RWPE1 (cell line): ENCODE measurements at regions not wholly inside any gene's neighbourhood (a gene's known extent, or its start where the extent isn't known, plus 50 kb on each side); places are given as distances from the start of the nearest gene placed in this dataset.
"Not testable (repeated sequence)": the region's sequence is repeated elsewhere in the genome, so short reads cannot be mapped to it uniquely, and the experiment has no call there.

Experiments used
- CTCF ChIA-PET: fragments of 350-600 bp; sonication (Branson Sonifier 250); formaldehyde crosslinking; extraction: SDS; loops from one replicate; lab custom pipeline; 2021; lab: Yijun Ruan, JAX
- POLR2A ChIA-PET: fragments of 400-600 bp; formaldehyde crosslinking; extraction: SDS; loops from one replicate; lab custom pipeline; 2020; ENCODE audit warnings: antibody characterized with exemption; ENCODE audit not compliant: low non-redundant PET; lab: Yijun Ruan, JAX
- DNase-seq: peaks from one replicate; pipeline ENCODE4 v3.0.0; 2012; ENCODE audit warnings: low spot score
- H3K27ac ChIP-seq: fragments of 450-650 bp; 2 replicates; pipeline ENCODE4 v1.5.1; 2017
- TF ChIP-seq, protein P1 (sequence below): fragments of 450-650 bp; conservative IDR thresholded peaks from 2 replicates; pipeline ENCODE4 v1.5.1; 2017; ENCODE audit warnings: low read depth, mild to moderate bottlenecking

DNA sequence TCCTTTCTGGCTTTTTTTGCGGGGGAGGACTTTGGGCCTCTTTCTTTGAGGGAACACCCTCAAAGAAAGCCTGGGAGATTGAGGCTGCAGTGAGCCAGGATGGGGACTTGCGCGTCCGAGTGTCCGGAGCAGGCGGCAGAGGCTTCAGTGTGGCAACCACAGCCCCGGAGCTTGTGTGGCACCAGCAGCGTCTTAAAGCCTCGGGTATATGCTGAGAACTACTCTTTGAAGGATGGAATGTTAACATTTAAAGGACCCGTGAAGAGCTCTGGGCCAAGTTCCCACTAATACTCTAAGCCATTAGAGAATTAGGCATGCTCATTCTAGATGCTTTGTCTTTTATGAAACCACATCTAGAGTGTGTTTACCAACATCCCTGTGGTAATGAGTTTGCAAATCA, 168.2 kb downstream of the SEPTIN7 start:
- POLR2A ChIA-PET = no interaction called here
- TF ChIP-seq, protein P1, sequence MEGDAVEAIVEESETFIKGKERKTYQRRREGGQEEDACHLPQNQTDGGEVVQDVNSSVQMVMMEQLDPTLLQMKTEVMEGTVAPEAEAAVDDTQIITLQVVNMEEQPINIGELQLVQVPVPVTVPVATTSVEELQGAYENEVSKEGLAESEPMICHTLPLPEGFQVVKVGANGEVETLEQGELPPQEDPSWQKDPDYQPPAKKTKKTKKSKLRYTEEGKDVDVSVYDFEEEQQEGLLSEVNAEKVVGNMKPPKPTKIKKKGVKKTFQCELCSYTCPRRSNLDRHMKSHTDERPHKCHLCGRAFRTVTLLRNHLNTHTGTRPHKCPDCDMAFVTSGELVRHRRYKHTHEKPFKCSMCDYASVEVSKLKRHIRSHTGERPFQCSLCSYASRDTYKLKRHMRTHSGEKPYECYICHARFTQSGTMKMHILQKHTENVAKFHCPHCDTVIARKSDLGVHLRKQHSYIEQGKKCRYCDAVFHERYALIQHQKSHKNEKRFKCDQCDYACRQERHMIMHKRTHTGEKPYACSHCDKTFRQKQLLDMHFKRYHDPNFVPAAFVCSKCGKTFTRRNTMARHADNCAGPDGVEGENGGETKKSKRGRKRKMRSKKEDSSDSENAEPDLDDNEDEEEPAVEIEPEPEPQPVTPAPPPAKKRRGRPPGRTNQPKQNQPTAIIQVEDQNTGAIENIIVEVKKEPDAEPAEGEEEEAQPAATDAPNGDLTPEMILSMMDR = no peak
- no peak overlapping the region for H3K27ac ChIP-seq
- CTCF ChIA-PET = no interaction called here
- DNase-seq = no peak

DNA sequence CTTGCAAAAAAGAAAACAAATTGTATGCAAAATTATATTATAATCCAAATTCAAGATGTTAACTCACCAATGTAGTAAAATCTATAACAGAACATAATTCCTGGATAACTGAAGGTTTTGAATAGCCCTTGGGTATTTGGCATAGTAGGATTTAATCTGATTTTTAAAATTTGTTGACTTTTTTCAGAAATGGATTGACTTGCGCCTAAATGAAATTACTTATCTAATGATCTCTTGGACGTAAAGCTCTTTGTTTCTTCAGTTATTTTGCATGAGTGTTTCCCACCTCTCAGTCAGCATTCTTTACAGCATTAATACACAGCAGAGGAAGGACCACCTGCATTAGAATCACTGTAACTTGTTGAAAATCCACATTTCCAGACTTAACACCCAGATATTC, 169.6 kb downstream of the SEPTIN7 start:
- TF ChIP-seq, protein P1 = no peak
- CTCF ChIA-PET = no interaction called here
- no peak for DNase-seq

GRCh38 chr7:35971133-35971891, 170.5 kb downstream of the SEPTIN7 start:
- H3K27ac ChIP-seq = no peak overlapping the region
- no peak for DNase-seq
- ChIA-PET CTCF (interaction anchor here (0.6 kb wide), 1 partner anchor 233 kb away, joined by 3 read pairs; no protein-coding TSS in a partner anchor), POLR2A (no interaction called here)
- TF ChIP-seq, protein P1 = no peak

More for the DNA sequence above, 169.6 kb downstream of the SEPTIN7 start:
- no peak overlapping the region for H3K27ac ChIP-seq
- POLR2A ChIA-PET = no interaction called here

DNA sequence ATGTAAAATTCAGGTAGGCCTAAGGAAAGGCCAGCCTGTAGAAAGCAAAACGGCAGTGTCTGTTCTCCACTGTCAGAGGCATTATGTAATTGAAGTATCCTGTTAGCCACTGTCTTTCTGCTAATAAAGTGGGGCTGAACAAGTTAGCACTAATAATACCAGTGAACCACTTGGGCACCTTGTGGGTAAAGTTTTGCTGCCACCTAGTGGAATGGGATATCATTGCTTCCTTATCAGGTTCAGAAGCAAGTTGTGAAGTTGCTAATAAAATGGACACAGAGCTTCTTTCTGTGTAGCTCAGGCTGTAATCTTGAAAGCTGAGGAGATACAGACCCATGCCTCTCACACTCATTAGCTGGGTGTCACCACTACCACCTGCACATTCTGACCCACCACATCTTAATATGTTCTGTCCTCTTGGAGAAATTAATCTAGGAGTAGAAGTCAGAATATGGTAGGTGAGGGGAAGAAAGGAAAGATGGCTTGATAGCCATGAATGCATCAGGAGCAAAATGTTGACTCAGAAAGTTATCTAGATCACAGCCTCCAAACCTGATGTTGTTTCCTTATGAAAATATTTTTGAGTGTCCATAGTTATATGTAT, 175.1 kb downstream of the SEPTIN7 start:
- no peak overlapping the region for H3K27ac ChIP-seq
- DNase-seq = peak; percentile 46
- ChIA-PET CTCF (interaction anchor here (0.6 to 1.1 kb wide), 7 partner anchors 8 to 1417 kb away, joined by 3 to 7 read pairs (median 3); no protein-coding TSS in a partner anchor), POLR2A (no interaction called here)
- TF ChIP-seq, protein P1 = peak; percentile 90

GRCh38 chr7:35978816-35979640, 174.0 kb upstream of the EEPD1 start:
- H3K27ac ChIP-seq, POLR2A ChIA-PET, DNase-seq, CTCF ChIA-PET: not testable (repeated sequence)

- no peak overlapping the region for H3K27ac ChIP-seq
- no peak for DNase-seq
- CTCF ChIA-PET = no interaction called here
- TF ChIP-seq, protein P1 = no peak
- POLR2A ChIA-PET = no interaction called here
Observed at GRCh38 chr7:35982600-35982999, 170.5 kb upstream of the EEPD1 start.
